NOMO-1 treated with dmso at 0.1 percent for 144 hours (cell line): ENCODE measurements at regions not wholly inside any gene's neighbourhood (a gene's known extent, or its start where the extent isn't known, plus 50 kb on each side); places are given as distances from the start of the nearest gene placed in this dataset.

Source experiments
- DNase-seq: peaks from one replicate; lab custom pipeline; 2025; ENCODE audit not compliant: unreplicated experiment; lab: John Stamatoyannopoulos, UW

DNA sequence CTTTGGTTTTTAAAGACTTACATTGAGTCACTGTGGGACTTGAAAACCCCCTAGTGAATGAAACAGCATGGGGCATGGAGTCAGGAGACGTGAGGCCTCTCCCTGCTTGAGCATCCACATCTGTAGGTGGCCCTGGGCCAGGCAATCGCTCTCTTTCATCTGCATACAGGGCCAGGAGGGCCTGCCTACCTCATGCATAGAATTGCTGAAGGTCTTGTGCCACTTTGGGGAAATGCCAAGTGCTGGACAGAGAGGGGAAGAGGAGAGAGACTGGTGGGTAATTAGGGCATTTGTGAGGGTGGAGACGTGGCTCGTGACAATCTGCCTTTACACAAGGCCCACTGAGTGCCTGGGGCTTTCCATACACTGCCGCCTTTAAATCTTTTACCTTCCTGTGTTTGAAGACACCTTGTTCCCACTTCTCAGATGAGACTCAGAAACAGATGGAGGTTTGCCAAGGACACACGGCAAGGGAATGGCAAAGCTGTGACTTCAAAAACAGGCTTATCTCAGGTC lies 322.2 kb upstream of the HS6ST1 start:
- no peak for DNase-seq

DNA sequence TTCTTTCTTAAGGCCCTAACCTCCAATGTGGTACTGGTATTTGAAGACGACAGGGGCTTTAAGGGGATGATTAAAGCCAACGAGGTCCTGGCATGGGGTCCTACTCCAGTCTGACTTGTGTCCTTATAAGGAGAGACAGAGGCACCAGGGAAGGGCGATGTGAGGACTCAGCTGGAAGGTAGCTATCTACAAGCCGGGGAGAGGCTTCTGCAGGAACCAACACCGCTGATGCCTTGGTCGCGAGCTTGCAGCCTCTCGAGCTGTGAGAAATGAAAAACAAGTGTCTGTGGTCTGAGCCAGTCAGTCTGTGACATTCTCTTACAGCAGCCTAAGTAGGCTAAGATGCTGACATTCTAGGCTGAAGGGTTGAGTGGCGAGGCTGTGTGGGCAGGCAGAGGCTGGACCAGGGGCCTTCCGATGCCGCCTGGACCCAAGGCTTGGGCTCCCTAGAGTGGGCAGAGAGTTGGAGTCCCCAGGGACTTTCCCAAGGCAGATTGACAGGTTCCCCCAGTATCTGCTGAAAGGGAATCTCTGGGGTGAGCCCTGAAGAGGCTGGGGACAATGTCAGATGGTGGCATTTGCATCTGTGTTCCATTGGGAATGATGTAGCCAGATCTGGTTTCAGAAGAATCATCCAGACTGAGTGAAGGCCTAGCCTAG lies 322.9 kb upstream of the HS6ST1 start:
- no peak for DNase-seq

DNA sequence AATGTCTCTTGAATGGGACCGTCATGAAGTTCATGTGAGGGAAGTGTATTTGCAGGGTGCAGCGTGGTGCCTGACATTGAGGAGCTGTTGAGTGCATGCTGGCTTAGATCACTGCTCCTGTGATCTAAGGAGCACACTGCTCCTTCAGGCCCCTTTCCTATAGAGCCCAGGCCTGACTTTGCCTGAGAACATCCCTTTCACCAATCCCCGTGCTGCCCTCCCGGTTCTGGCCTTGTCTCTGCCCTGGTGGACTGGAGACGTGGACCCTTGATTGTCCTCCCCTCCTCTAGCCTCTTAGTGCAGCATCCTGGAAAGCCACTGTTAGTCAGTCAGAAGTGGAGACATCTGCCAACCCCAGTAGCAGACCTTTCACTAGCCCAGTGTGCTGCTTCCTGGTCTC lies 323.6 kb upstream of the HS6ST1 start:
- no peak for DNase-seq

DNA sequence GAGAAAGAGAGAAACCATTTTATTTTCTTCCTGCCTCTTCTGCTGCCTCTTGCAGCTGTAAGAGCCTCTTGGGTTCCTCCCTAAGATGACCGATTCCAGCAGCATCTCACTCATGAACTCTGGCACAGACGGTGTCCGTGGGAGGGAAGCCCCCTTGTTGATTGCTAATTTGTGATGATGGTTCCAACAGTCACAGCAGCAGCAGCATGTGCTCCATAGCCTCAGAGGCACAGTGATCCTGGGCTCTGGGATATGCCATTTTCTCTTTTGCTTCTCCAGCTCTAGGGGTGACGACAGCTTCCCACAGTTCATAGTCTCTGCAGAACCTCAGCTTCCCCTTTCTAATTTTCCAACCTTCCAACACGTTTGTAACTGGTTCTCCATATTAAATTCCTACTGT lies 324.2 kb upstream of the HS6ST1 start:
- DNase-seq, result no peak

DNA sequence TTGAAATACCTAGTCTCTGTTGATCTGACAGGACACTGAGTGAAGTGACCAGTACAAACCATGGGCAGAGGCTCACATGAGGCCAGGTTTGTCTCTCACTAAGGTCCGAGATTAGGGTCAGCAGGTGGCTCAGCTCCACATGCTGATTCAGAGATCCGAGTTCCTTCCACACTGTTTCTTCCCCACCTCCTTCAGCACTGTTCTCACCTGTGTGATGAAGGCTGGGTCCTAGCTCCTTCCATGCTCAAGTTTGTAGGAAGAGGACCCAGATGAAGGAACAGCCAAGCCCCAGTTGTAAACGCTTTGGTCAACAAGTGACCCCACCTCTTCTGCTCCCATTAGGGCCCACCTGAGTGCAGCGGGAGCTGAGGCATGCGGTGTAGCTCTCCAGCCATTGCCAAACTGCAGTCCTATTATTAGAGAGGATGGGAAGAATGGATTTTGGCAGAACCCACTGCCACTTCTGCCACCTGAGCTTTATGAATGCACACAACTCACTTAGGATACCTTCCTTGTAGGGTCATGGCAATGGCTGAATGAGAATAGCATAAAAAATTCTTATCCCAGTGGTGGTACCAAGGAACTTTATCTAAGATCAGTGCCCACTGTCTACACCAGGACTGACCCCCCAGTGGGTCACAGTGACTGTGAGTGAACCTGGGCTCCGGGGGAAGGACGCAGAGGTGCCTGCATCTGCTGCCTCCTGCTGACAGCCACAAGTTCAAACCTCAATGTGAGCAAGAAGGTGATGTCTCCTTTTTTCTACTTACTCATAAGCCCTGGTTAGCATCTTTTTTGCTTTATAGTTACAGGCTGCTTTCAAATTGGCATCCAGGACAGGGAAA lies 324.8 kb upstream of the HS6ST1 start:
- DNase-seq, result no peak

DNA sequence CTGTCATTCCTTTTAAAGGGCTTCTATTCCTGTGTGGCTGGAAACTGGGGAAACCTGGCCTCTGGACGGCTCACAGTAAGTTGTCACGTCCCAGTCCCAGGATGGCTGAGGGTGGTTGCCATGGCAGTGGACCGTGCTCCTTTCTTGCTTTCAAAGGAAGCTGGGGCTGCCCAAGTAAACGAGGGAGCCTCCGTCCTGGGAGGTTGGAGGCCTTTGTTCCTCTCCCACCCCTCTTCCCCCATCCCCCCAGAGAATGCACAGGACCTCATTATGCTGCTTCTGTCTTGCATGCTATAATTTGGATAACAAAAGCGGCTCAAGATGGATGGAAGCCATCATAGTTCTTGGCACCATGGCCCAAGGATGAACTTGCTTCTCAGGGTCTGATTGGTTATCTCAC lies 325.5 kb upstream of the HS6ST1 start:
- DNase-seq, result no peak

DNA sequence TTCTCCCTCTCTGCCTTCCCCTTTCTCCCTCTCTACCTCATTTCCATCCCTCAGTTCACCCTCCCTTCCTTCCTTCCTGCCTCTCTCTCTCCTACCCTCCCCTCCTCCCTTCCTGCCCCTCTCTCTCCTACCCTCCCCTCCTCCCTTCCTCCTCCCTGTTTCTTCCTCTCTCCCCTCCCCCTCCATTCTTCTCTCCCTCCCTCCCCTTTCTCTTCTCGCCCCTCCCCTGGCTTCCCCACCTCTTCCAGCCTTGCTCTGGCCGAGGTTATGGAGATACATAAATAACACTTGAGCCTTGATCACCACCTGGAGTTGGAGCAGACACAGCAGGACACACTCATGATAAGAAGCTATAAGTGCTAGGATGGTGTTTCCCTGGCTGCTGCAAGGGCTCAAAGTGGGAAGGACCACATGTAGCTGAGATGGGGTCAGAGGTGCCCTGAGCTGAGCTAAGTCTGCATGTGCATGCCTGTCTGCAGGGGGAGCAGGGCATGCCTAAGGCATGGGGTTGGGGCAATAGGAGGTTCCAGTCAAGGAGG lies 326.1 kb upstream of the HS6ST1 start:
- no peak for DNase-seq

DNA sequence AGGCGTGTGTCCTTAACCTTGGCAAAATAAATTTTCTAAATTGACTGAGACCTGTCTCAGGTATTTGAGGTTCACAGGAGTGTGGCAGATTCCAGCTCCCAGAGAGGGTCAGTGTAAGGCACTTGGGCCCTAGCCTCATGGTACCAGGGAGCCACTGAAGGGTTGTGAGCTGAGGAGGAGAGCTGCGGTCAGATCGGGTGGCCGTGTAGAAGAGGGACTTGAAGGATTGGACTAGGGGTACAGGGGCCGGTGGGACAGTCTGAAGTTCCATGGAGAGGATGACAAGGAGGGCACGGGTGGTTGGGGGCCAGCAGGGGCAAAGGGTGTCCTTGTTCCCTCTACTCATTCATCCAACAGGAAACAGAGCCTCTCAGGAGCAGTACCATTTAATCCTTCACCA lies 327.0 kb upstream of the HS6ST1 start:
- no peak for DNase-seq

DNA sequence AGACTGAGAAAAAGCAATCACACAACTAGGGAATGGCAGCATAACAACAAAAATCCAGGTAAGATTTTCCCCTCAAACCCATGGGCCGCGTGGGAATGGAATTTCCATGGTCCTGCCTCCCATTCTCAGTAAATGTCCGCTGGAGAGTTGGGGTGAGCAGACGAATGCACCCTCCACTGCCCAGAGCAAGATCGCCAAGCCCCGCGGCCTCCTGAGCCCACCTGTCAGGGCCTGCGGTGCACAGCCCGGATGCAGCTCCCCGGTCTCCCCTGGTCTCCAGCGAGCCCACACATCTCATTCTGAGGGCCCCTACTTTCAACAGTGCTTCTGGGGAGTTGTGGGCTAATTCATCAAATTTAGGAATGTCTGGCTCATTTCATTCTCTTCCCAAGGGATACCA lies 327.4 kb upstream of the HS6ST1 start:
- DNase-seq, result no peak

DNA sequence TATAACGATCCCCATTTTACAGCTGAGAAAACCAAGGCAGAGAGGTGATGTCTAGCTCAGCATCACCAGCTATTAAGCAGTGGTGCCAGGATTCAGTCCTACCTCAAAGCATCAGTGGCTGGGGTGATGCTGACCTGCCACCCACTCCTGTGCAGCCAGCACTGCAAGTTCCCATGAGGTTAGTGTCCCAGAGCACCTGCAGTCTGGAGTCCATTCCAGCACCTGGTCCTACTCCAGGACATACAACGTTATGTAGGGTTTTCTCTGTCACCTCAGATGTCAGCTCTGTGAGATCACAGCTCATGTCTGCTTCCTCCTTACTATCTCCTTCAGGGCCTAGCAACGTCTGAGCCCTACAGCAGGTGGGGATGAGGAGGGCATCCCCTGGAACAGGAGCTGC lies 328.0 kb upstream of the HS6ST1 start:
- DNase-seq, result no peak

DNA sequence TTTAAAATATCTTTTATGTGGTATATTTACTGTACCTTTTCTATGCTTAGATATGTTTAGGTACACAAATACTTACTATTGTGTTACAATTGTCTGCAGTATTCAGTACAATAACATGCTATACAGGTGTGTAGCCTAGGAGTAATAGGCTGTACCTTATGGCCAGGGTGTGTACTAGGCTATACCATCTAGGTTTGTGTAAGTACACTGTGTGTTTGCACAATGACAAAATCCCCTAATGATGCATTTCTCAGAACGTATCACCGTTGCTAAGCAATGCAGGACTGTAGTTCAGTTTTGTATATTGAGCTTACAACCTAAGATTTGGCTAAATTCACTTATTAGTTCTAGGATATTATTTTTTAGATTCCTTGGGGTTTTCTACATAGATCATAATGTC lies 332.3 kb upstream of the HS6ST1 start:
- DNase-seq, result no peak

DNA sequence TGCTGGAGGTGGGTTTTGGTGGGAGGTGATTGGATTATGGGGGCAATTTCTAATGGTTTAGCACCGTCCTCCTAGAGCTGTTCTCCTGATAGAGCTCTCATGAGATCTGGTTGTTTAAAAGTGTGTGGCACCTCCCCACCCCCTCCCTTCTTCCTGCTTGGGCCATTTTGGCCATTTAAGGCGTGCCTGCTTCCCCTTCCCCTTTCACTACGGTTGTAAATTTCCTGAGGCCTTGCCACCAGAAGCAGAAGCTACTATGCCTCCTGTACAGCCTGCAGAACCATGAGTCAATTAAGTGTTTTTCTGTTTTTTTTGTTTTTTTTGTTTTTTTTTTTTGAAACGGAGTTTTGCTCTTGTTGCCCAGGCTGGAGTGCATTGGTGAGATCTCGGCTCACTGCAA lies 335.7 kb upstream of the HS6ST1 start:
- DNase-seq, result peak; percentile 92

DNA sequence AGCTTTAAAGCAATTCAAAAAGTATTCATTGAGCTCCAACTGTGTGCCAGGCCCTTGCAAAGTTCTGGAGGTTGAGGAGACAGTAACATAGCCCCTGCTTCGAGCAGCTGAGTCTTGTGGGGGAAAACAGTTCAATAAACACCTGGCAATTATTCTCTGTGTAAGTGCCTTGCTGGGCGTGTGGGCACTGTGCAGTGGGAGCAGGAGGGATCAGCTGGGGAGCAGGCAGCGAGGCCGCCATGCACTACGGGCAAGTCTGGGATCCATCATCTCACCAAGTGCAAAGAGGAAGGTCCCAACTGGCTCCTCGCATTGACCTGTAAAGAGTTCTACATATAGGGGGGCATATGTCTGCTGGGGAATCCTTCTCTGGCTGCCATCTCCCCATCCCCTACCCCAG lies 342.2 kb upstream of the HS6ST1 start:
- no peak for DNase-seq

DNA sequence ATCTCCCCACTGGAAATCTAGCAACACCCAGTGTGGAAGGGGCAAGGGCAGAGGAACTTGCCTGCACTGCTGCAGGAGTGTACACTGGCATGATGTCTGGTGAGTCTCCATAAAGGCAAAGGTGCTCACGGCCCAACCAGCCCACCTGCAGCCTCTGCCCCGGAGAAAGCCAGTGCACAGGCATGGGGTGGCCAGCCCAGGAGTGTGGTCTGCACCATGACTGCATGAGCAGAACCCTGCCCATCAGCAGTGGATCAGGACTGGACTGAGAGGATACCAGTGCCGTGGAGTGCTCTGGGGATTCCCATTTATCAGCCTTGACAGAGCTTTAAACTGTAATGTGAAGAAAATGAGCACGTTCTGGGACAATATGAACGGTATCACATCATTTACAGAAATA lies 342.6 kb upstream of the HS6ST1 start:
- DNase-seq, result no peak

DNA sequence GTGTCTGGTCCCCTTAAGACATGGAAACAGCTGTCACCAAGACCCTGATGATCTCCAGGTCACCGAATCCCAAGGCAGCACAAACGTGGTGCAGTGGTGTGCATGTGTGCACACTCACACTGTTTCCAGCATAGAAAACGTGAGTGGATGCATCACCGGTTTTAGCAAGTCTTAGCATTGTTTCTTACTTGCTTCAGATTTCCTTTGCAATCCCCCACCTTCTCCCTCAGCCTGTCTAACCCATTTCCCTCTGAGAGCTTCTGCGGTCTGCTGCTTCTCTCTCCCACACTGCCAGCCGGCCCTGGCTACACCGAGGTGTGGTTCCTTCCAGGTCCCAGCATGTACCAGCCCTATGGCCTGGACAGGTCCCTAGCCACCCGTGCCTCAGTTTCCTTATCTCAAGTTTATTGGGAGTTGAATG lies 343.4 kb upstream of the HS6ST1 start:
- DNase-seq, result no peak

DNA sequence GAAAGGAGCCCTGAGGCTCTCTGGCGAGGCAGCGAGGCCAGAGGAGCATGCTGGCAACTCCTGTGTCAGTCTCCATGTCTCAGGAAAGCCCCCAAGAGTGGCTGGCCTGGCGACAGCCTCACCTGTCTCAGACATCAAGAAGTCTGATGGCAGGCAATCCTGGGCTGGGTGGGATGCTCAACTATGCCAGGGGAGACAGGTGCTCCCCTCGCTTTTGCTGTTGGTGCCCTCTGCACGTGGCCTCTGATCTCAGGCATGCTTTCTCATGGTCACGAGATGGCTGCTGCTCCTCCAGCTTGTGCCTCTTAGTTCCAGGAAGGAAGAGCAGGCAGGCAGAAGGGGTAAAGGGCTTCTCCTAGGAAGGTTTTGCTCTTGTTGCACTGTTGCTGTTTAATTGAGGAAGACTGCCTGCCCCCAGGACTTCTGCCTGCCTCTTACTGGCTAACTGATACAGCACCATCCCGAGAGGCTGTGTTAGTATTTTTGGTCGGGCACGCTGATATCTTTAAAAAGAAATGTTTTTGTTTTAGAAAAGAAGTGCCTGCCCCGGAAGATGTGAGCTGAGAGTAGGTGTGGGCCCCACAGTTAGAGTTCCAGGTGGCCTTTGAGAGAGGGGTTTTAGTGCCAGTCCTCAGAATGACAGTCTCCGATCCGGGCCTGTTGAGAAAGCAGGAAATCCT lies 344.8 kb upstream of the HS6ST1 start:
- DNase-seq, result no peak

DNA sequence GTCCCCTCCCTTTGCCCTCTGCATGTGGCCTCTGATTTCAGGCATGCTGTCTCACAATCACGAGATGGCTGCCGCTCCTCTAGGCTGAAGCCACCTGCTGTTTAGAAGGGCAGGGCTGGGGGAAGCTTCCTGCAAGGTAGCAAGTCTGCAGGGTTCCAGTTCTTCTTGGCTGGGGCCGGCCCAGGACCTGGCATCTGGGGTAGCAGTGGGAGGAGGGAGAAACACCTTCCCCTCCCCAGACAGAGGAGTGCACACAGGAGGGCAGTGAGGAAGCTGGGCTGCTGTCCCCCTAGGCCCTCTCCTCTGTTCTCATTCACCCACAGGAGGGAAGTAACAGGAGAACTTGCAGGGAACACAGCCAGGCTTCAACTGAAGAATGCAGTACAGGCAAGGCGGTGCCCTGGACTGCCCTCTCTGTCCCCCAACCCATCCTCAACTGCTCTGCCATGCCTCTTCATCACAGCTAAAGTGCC lies 345.9 kb upstream of the HS6ST1 start:
- DNase-seq, result no peak

DNA sequence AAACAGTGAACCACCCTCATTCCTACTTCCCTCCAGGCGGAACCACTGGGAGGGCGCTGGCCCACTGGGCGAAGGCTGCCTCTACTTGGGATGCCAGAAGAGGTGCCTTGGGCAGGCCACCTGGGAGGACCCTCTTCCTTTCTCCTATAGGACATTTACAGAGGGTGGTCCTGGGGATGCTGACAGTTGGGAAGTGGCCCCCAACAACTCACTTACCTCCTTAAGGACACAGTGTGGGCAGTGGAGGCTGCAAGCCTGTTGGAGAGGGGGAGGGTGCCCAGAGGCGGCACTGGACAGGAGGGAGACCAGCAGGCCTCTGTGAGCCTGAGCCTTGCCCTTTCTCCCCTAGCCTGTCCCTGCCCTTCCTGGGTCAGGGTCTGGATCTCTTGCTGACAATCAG lies 346.4 kb upstream of the HS6ST1 start:
- no peak for DNase-seq

DNA sequence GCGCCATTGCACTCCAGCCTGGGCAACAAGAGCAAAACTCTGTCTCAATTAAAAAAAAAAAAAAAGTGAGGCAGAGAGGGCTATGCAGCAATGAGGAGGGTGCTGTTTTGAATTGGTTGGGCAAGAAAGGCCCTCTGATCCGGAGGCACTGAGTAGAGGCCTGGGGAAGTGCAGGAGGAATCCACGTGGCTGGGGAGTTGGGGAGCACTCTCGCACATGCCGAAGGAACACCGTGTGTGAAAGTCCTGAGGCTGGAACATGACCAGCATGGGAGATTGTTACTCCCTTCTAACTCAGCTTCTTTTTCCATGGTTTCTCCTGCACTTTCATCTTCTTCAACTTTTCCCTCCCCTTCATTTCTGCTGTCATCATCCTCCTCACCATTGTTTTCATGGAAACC lies 347.9 kb upstream of the HS6ST1 start:
- DNase-seq, result no peak

DNA sequence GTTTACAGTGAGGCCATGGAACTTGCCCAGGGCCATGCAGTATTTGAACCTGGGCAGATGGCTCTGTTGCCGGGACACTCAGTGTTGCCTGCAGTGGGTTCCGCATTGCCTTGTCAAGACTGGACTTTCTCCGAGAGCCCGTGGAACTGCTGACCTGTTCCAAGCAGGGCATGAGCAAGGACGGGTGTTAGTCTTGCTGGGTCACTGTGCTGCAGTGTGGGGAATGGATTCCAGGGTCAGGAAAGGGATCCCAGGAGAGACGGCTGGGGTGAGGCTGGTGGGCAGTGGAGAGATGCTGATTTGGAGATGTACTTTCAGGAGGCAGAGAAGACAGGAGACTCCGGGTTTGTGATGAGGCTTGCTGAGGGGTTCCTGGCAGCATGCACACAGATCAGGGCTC lies 348.7 kb upstream of the HS6ST1 start:
- DNase-seq, result no peak

DNA sequence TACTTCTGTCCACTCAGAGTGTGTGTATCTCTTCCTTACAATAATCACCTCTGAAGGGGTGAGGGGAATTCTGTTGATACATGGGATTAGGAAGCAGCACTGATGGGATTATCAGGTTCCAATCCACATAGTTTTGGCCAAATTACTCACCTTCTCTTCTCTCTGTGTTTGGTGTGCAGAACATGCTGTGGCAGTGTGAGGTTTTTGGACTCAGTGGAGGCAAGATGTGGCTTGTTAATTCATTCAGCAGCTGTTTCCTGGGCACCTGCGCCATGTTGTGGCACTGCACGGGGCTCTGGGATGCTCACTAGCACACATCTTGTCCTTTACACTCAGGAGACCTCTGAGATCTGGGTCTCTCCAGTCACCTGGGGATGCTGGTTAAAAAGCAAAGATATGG lies 350.3 kb upstream of the HS6ST1 start:
- DNase-seq, result no peak

DNA sequence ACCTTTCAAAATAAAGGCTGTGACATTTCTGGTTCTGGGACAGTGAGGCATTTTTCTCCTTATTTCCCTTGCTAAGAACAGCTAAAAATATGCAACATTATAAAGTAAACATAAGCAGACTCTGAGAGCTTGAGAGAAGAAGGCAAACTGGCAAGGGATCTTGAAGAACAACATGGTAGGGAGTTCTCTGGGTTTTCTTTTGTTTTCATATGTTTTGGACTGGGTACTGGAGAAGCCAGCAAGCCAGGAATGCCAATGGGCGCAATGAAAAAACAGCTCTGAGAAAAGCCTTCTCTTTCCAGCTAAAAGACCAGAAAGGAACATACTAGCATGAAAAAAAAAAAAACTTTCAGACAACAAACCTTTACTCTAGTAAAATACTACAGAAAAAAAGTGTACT lies 351.4 kb upstream of the HS6ST1 start:
- DNase-seq, result no peak
